ENCODE measurements at regions not wholly inside any gene's neighbourhood (a gene's known extent, or its start where the extent isn't known, plus 50 kb on each side); places are given as distances from the start of the nearest gene placed in this dataset.

DNA sequence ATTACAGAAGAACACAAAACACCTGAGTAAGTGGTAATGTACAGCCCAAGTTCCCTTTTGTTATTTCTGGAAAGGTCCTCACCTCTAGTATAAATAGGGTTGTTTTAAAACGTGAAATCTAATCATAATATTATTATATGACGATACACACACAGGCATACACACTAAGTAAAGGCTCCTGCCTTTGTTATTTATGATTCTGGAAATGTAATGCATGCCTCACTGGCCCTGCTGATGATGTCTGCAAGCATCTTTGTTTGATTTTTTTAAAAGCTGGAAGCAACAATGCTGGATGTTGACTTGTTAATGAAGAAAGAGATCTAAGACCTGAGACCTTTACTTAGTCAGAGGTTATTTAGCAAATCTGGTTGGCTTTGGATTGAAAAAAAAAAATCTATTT is 307.4 kb upstream of the SORCS1 start:
- no peak for DNase-seq

DNA sequence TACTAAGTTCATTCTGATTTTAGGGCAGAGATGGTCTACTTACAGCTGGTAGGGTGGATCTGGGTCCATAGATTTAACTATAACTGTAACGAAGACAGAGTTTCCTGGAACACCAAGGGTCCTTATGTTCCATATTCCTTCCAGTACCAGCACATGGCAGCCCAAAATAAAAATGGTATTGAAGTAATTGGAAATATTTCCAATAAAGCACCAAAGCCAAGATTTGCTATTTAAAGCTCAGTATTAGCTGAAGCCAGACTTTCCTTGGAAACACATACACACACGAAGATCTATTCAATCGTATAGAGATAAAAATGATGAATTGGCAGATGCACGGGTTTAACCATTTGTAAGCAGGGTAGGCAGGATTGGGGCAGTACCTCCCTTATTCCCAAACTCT is 289.1 kb upstream of the SORCS1 start:
- DNase-seq: no peak

DNA sequence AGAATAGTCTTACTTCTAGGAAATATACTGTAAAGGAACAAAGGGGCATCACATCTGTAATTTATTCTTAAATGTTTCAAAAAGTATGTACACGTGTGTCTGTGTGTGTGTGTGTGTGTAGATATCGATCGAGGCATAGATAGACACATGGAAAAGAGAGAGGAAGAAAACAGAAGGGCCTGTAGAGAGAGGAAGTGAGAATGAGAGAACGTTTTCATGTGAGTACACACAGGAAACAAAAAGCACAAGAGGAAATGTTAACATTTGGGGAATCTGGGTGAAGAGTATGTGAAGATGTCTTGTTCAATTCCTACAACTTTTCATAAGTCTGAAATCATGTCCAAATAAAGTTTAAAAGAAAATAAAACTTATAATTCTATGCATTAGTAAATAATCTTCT is 286.5 kb upstream of the SORCS1 start:
- DNase-seq: no peak

DNA sequence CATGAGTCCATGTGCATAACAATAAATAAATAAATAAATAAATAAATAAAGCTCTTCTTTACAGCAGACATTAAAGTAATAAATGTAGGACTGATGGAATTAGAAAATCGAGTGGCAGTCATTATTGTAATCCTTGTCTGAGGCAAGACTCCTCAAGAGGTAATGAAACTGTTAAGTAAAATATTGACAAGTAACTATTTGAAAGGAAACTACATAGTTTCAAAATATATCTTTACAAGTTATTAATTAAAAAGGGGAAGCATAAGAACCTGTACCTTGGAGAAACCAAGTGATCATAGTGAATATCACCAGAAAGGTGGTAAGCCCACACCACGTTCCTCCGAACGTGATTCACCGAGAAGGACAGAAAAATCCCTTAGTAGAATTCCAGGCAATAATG is 285.6 kb upstream of the SORCS1 start:
- DNase-seq: no peak

DNA sequence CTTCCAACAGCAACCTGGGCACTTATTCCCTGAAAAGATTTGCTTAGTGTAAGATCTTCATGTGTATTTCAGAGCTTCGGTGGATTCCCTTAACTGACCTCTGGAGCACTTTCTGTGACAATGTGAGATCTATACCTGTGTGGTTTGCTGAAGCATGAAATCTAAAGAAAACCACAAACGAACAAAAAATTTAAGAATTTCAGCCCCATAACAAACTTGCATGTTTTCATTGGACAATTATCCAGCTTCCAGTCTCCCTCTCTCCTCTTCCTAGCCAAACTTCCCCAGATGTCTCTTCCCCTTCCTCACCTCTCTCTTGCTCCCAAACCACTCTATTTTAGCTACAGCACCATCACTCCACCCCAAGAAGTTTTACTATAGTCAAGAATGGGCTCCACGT is 279.9 kb upstream of the SORCS1 start:
- no peak for DNase-seq

DNA sequence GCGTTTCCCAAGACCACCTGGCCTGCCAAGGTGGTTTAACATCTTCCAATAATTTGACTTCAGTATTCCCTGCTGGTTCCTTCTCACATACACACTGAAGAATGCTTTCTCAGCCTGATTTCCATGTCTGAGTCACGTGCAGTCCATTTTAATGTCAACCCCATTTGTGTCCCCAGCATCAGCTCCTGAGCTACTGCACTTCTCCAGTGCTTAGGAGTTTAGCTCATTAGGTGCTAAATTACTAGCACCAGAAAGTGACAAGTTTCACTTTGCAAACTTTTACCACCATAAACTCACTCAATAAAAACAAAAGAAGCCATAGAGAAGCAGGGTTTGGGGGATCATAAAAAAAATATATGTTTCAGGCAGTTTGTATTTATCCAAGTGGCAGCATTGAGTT is 279.3 kb upstream of the SORCS1 start:
- DNase-seq: no peak

DNA sequence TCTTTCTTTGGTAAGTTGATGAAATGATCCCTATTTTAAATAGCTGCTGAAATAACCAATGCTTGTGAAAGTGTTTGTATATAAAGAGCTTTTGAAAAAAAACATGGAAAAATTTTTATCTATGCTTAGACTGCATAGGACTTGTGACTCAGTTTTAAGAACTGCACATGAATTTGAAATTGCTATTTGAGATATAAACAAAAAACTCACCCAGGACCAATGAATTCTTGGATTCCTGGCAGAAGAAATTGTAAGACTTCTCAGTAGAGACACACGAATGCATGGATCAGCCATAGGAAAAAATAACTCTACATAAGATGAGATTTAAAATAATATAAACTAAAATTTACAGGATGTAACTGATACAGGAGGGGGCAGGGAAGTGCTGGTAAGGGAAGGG is 278.8 kb upstream of the SORCS1 start:
- DNase-seq: no peak

DNA sequence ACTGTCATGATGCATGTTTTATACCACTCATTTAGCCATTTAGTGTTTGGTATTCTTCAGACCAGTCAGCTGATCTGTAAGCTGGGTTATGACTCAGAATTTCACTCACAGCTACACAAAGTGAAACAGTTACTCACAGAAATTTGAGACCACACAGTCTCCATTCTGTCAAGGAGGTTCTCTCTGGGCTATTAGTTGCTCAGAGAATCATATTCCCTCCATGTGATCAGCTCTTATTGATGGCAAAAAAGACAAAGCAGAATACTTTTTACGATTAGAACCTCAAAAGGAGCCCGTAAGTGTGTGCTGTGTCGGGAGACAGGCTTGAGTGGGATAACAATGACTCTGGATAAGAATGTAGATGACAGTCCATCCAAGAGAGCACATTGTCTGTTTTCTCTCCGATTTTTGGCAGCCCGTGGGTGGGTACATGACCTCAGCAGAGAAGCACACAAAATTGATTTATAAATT is 277.6 kb upstream of the SORCS1 start:
- DNase-seq: no peak

DNA sequence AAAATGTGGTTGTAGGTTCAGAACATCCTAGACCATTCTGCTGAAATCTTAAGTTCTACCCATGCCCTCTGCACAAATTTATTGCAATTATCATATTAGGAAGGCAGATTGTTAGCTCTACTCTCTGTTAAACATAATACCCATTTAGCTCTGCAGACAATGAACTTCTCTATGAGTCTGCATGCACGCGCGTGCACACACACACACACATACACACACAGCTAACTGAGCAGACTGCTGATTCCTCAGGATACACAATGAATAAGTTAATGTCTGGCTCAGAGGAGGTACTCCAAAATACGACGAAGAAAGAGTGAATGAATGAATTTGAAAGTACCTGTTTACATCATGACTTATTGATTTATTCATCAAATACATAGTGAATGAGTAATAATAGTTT is 276.2 kb upstream of the SORCS1 start:
- no peak for DNase-seq

DNA sequence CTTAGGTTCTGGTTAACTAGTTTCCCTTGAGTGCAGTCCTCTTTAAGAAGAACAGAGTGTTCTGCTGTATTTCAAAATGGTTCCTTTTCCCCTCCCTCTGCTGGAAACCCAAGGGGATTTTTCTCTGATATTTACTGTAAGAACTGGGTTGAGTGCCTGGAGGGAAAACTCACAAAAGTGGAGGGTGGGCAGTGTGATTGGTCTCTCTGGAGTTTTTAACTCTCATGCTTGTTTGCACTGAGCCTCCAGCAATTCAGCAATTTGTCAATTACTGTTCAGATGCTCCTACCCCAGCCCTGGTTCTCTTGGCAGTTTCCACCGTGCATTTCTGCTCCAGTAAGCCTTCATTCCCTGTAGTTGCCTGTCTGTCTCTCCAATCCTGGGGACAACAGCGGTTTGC is 273.4 kb upstream of the SORCS1 start:
- no peak for DNase-seq

DNA sequence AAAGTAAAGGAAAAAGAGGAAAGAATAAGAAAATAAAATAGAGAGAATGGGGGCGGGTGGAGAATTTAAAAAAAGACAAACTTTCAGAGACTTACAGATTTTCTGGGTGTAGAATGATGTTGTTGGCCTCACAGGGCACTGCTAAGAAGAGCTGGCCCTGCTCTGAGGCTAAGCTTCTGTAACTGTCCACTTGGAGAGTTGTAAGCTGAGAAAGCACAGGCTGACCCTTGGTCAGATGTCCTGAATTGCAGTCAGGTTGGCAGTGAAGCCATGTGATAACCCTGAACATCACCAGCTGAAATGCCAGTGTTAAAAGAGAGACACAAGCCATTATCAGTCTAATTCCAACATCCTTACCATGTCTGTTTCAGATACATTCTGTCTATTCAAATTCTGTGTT is 272.1 kb upstream of the SORCS1 start:
- DNase-seq: no peak

DNA sequence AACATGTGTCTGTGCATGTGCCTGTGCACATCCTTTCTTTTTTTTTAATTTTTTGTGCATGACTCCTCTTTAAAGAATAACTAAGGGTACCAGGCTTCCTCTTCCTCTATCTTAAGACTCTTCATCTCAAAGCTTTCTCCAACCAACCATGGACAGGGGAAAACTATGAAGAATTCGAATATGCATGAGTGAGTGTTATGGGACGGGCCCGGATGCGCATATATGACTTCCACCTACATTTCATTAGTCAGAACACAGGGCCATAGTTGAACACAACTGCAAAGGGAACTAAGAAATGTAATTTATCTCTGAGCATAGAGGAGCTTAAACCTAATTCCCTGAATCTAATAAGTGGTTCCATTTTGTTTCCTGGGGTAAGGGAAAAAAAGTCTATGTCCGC is 270.3 kb upstream of the SORCS1 start:
- no peak for DNase-seq

DNA sequence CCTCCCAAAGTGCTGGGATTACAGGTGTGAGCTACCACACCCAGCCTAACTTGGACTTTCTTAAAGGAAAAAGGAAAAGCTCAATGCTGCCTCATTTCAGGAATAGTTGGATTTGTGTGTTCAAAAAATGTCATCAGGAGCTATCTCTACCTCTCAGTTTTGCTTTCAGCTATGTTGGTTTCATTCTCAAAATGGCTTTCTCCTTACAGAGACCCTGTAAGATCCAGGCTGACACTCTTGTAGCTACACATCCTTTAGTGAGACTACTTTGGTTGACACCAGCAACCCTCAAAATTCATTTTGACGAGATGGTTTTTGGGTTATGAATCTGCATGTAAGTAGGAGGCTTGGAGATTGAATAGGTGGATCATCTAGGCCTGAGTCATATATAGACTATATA is 269.7 kb upstream of the SORCS1 start:
- DNase-seq: no peak

DNA sequence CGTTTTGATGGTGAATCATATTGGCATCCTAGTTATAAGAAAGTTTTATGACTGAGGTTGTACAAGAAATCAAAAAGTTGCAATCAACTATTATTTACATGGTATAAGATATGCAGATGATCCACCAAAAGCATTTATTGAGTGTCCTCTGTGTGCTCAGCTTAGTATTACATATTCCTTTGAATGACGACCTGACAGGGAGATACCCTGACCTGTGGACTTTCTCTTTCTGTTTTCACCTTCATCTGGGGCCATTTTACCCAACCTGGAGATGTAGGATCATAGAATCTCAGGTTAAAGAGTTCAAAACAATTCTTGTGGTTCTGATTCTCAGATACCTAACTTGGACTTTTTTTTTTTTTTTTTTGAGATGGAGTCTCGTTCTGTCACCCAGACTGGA is 269.1 kb upstream of the SORCS1 start:
- DNase-seq: no peak

DNA sequence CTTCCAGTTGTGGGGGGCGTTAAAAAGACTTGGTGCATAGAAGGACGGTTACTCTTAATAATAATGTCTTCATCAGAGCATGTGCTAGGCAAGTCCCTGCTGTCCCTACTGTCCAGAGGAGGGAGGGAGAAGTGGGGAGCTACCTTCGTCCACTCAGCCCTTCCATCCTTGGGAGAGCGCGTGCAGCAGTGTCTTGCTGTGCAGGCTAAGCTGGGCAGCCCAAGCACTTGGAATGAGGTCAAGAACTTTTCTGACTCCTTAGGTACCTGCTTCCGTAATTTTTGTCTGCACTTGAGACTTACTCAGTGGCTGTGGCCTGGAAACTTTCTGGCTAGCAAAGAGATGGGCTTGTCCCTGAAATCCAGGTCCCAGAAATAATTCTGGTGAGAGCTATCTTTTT is 265.9 kb upstream of the SORCS1 start:
- DNase-seq: no peak

DNA sequence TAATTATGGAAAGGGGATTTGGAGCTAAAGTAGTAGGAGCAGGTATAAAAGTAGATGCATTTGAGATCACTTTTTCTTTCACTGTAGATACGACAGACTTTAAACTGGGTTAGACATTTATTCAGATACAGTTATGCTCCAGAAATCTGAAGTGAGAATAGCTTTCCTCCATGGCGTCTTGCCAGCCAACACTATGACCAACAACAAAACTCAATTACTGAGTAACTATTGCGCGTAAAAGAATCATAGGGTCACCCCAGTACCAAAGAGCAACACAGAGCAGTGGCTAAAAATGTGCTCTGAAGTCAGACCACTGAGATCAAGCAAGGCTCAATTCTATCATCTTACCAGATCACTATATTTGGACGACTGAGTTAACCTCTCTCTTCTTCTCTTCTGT is 262.5 kb upstream of the SORCS1 start:
- no peak for DNase-seq

DNA sequence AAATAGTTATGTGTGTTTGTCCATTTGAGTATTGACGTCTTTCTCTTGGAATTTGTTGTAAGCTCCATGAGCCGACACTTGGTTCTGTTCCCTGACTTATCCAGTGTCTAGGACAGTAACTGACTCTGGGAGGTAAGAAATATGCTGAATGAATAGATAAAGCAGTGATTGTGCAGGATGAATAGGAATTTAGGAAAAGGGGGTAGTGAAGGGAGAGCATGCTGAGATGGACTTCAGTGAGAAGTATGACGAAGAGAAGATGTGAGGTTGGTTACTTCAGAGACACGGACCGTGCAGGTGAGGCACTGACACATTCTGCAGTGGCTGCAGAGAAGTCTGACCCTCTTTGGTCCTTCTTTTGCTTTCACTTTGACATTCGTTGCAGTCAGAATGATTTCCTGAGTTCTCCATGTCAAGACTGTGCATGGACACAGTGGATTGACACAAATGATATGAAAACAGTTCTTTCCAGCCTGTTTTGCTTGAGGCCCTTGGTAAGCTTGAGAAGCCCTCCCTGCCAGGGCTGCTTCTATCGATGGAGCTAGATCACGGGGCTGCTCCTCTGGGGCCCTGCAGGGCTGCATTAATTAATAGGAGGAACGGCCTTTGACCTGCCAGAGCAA is 261.5 kb upstream of the SORCS1 start:
- DNase-seq: no peak

DNA sequence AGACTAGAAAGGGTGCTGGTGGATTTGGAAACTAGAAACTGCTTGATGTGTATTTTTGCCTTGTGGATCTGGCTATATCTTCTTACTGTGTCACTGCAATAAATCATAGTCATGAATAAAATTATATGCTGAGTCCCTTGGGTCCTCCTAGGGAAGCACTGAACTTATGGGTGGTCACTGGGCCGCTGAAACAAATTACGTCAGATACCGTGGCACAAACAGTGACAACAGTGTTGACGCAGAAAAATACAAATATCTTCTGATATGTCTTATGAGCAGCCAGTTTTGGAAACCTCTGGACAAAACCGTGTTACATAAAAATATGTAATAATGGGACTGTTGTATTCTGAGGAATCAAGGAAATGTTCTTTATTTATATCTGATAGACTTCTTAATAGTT is 260.1 kb upstream of the SORCS1 start:
- DNase-seq: no peak

DNA sequence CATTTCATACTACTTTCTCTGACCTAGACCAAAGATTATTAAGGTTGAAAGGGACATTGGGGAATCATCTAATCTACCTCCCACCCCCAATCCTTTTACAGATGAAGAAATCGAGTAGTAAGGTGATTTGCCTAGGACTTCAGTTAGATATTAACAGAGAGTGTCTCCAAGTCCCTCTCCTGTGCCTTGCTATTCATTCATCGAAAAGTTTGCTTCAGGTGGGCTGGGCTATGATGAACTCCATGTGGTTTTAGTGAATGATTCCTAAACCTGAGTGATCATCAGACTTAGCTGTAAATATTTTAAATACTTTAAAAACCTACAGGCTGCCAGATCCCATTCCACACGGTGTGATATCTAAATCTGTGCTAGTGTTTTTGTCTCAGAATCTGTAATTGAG is 259.4 kb upstream of the SORCS1 start:
- no peak for DNase-seq

DNA sequence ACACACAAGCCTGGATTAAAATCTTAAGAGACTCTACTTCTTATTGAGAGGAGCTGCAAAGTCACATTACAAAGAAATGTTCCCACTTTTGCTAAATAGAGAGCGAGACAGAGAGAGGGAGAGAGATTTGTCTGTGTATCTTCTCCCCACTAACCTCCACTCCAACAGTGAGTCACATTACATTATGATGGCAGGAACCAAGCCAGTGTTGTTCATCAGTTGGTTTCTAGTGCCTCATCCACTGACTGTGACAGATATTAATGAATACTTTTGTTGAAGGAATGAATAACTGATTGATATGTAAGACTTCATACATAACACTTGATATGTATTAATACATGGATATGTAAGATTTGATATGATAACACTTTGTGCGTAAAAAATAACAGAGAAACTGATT is 258.2 kb upstream of the SORCS1 start:
- DNase-seq: no peak

DNA sequence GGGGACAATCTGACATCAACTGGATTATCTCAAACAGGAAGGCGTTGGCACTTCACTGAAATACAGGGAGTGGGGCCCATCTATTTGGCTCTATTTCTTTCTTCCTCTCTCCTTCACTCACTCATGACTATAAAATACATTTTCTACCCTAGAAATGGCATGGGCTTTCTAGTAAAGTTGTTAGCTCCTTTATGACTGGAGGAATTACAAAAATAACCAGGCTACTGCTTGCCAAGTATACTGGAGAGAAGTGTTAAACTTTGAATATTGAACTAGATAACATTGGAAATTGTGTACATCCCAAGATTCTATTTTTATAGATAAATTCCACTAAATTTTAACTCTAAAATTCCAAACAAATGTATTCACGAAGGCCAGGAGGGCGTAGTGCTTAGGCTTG is 255.7 kb upstream of the SORCS1 start:
- DNase-seq: no peak

DNA sequence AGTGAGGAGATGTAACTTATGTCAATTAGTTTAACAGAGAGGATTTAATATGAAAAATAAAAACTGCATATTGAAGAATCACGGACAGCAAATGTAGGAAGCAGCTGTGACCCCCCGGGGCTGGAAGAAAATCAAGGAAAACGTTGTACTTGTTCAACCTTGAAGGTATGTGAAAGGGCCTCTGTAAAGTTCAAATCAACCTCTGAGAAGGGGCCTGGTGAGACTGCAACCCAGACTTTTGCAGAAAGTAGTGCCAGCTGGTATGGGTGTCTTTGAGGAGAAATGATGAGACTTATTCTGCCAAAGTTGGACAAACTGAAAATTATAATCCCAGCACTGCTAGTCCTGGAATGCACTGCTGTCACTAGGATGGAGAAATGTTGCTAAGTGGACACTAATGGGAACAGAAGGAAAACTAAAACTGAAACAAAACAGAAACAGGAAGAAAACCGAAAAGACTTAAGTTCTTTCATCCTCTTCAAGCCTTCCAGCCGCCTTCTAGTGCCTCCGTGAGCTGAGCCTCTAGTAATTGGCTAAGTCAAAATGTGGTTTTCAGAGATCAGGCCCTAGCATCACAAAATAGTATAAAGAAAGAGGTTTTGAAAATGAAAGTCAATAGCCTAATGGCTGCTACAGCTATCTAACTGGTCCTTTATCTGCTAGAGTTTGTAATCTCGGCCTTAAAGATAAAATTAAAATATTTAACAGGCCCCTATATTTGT is 253.7 kb upstream of the SORCS1 start:
- DNase-seq: no peak

DNA sequence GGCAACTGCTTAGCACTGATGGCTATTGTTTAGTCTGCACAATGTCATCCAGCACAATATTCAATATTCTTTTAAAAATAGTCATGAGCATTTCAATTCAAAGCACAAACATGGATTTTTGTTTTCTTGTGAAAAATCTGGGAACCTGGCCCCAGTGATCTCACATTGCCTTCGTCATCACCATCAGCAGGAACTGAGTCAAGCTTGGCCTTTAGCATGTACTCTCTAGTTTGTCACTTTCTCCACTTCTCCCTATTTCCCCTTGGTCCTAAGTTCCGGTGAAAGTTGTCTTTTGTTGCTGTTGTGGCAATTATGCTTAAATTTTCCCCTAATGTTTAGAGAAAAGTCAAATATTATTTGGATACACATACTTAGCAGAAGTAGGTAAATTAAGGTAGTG is 252.9 kb upstream of the SORCS1 start:
- DNase-seq: no peak

DNA sequence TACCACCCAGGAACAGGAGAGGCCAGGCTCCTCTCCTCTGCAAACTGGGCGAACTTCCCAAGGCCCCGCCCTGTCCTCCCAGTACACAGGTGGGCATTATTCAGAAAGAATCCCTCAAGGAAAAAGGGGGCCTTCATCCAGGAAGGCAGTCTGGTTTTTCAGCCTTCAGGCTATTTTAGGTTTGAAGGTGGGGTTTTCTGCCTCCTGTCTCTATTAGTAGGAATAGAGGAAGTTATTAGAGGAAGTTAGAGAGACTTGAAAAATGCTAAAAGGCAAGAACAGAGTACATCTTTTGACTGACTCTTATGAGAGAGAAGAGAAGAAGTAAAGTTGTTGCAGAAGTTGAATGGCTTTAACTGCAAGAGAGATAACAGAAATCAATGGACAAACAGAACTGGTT is 250.9 kb upstream of the SORCS1 start:
- DNase-seq: no peak

DNA sequence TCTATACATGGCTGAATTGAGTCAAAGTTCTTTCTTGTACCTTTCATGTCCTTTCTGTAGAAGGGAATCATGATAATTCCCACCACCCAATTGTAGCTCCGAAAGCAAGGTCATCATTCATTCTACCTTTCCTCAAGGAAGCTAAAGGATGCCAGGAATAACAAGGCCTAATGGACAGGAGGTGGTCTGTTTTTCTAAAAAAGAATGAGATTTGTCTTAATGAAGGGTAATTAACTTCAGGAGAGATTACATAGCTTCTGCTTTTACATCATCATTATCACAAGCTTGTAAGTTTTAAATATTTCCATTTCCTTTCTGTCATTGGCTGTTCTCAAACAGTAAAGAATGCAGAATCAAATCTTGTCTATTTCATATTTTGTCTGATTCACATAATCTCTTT is 249.5 kb upstream of the SORCS1 start:
- DNase-seq: no peak
